ENCODE measurements at regions not wholly inside any gene's neighbourhood (a gene's known extent, or its start where the extent isn't known, plus 50 kb on each side); places are given as distances from the start of the nearest gene placed in this dataset.

DNA sequence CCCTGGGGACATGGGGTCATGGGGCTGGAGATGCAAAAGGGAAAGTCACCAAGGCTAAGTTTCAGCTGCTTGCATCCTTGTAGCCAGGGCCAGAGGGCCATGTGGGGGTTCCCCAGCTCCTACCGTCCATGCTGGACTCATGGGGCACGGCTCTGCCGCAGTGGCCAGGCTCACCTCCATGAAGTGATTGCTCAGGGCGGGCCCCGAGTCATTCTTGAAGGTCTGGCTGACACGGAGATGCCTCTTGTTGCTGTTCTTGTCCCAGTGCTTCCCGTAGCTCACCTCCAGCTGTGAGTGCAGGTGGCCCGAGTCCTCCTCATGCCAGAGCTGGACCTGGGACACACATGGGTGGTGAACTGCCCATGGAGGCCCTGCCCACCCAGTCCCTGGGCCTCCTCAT, 114.5 kb downstream of the RMI2 start:
- DNase-seq (ENCODE audit: low read depth in 1 of 2, low spot score in 1 of 2), result no peak
- no peak for TF ChIP-seq JUND (IDR thresholded peaks at IDR 0.05; ENCODE audit: low read depth)
- in situ Hi-C loops (cut with HindIII; ENCODE audit: low pct_unique_long_range_greater_than_20kb, low sequenced_read_pairs), result no loop called here

DNA sequence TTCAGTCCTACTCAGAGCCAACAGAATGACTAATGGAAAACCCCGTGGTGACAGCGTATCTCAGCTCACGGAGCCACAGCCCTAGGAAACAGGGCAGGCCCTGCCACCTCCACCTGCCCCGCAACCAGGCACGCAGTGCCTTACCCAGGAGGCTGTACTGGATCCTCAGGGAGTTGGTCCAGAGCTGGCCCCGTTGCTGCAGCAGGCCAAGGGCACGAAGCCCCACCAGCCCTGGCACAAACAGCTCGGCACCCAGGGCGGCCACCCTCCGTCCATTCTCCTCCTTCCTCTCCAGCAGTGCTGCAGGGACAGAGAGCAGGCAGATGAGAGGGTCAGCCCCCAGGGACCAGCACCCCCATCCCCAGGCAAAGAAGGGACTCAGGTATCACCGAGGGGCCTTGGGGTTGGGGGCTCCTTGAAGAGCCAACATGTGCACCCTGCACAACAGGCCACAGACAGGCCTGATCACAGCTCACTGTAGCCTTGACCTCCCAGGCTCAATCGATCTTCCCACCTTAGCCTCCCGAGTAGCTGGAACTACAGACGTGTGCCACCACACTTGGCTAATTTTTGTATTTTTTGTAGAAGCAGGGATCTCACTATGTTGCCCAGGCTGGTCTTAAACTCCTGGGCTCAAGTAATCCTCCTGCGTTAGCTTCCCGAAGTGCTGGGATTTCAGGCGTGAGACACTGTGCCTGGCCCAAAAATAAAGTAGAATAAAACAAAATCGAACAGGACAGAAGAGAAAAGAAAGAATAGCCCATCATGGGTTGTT, 115.7 kb downstream of the RMI2 start:
- no peak for TF ChIP-seq JUND (IDR thresholded peaks at IDR 0.05; ENCODE audit: low read depth)
- in situ Hi-C loops (cut with HindIII; ENCODE audit: low pct_unique_long_range_greater_than_20kb, low sequenced_read_pairs), result no loop called here
- DNase-seq (ENCODE audit: low read depth in 1 of 2, low spot score in 1 of 2), result no peak

DNA sequence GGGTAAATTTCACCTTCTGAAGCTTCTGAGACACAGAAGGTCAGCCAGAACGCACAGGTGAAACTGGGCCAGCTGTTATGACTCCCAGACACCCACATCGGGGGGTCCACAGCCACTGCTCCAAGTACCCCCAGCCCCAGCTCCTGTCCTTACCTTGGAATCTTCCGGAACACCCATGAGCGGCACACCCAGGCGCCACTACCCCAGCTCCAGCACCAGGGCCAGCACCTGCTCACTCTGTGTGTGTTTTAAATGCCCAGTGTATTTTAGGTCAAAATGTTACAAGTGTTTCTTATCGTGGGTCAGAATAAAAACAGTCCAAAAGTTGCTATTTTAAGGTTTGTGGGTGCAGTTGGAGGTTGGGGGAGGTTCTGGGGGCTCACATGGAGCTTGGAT, 116.3 kb downstream of the RMI2 start:
- DNase-seq (ENCODE audit: low read depth in 1 of 2, low spot score in 1 of 2), result no peak
- TF ChIP-seq JUND (IDR thresholded peaks at IDR 0.05; ENCODE audit: low read depth), result no peak
- in situ Hi-C loops (cut with HindIII; ENCODE audit: low pct_unique_long_range_greater_than_20kb, low sequenced_read_pairs), result no loop called here

DNA sequence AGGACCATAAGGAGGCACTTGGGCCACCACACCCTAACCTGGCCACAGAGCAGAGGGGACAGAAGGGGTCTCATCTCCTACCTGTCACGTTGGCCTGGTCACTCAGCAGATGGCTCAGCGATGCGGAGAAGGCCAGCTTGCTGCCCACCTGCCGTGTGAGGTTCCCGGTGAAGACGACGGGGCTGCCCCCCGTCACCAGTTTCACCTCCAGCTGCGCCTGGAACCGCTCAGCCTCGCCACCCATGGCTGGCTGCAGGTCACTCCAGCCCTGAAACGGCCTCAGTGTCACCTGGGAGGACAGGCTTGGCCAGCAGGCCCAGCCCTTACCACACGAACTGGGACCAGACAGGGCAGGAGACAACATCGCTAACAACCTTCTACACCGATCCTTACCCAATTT, 116.8 kb downstream of the RMI2 start:
- in situ Hi-C loops (cut with HindIII; ENCODE audit: low pct_unique_long_range_greater_than_20kb, low sequenced_read_pairs), result no loop called here
- TF ChIP-seq JUND (IDR thresholded peaks at IDR 0.05; ENCODE audit: low read depth), result no peak
- no peak for DNase-seq (ENCODE audit: low read depth in 1 of 2, low spot score in 1 of 2)

DNA sequence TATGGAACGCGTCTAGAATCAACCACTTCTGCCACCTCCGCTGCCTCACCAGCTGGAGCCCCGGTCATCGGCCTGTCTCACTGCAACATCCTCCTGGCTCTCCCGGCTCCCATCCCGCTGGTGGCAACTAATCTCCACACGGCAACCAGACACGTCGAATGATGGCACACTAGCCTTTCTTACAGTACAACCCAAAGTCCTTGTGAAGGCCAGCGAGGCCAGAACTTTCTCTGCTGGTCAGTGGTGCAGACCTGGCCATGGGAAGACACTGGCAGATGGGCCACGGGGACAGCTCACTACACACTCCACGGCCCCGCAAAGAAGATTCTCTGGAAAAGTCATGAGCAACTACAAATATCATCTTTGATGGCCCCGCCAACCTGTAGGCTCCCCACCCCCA, 117.6 kb downstream of the RMI2 start:
- TF ChIP-seq JUND (IDR thresholded peaks at IDR 0.05; ENCODE audit: low read depth), result no peak
- DNase-seq (ENCODE audit: low read depth in 1 of 2, low spot score in 1 of 2), result no peak
- in situ Hi-C loops (cut with HindIII; ENCODE audit: low pct_unique_long_range_greater_than_20kb, low sequenced_read_pairs), result no loop called here

DNA sequence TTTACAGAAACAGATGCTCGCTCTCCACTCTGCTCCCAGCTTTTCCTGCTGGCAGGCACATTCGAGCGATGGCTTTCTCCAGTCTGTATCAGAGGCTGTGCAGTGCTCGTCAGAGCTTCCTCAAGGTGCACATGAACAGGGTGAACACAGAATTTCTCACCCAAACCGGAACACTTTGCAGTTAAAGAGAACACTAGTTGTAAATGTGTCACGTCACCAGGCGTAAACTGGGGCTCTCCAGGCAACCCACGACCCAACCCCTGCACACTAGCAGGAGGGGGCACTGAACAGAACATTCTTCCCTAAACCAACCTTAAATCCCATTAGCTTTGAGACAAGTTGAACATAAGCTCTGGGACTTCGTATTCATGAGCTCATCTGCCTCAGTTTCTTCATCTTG, 119.0 kb downstream of the RMI2 start:
- DNase-seq (ENCODE audit: low read depth in 1 of 2, low spot score in 1 of 2), result no peak
- in situ Hi-C loops (cut with HindIII; ENCODE audit: low pct_unique_long_range_greater_than_20kb, low sequenced_read_pairs), result no loop called here
- TF ChIP-seq JUND (IDR thresholded peaks at IDR 0.05; ENCODE audit: low read depth), result no peak

DNA sequence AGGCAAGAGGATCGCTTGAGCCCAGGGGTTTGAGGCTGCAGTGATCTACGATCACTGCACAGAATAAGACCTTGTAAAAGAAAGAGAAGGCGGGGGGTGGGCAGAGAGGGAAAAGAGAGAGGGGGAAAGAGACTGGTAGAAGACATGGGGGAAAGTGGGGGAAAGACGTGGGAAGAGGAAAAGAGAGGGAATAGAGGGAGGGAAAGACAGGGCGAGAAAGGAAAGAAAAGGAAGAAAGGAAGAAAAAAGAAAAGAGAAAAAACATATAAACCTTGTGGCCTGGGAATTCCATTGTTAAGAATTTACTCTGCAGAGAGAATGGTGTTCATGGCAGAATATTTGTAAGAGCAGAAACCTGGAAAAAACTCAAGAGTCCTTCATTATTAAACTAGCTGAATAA, 120.4 kb downstream of the RMI2 start:
- no peak for TF ChIP-seq JUND (IDR thresholded peaks at IDR 0.05; ENCODE audit: low read depth)
- no peak for DNase-seq (ENCODE audit: low read depth in 1 of 2, low spot score in 1 of 2)
- in situ Hi-C loops (cut with HindIII; ENCODE audit: low pct_unique_long_range_greater_than_20kb, low sequenced_read_pairs), result no loop called here

DNA sequence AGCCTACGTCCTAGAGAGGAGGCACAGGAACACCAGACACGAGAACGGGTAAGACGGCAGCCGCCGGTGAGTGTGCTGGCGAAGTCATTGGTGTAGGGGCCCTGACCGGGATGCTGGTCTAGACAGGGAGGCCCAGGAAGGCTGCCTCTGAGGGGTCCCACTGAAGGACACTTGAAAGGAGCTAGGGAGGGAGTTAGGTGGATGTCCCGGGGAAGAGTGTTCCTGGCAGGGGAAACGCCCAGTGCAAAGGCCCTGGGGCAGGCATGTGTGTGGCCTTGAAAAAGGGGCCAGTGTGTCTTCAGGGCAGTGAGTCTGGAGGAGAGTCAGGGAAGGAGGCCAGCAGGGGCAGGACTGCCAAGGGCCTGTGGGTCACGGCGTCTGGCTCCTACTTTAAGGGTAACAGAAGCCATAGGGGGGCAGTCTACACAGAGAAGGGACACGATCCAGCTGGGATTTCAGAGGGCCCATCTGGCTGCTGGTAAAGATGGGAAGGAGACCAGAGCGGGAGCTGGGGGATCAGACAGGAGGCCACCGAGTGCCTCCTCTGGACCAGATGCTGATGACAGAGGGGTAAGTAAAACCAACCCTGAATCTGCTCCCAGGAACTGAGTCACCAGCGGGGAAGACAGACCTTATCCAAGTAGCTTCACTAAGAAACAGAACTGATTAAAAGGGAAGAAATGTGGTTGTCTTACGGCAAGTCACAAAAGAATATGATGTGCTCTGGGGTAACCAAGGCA, 115.9 kb downstream of the LITAF start:
- no peak for DNase-seq (ENCODE audit: low read depth in 1 of 2, low spot score in 1 of 2)
- in situ Hi-C loops (cut with HindIII; ENCODE audit: low pct_unique_long_range_greater_than_20kb, low sequenced_read_pairs), result no loop called here
- TF ChIP-seq JUND (IDR thresholded peaks at IDR 0.05; ENCODE audit: low read depth), result no peak

DNA sequence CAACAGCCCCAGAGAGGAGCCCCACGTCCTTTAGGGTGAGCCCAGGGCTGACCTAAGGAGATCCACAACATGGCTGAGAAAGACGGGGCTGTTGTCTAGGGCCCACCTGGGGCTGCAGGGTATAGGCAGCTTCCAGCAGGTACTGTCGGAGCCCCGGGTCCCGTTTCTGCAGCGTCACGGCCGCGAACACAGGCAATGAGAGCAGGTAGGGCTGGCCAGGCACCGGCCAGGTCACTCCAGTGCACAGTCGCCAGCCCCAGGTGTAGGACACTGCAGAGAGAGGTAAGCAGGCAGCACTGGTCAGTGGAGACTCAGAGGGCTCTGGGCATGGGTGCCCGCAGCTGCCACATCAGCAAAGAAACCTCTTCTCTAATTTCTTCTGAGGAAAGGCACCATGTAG, 115.2 kb downstream of the LITAF start:
- in situ Hi-C loops (cut with HindIII; ENCODE audit: low pct_unique_long_range_greater_than_20kb, low sequenced_read_pairs), result no loop called here
- no peak for DNase-seq (ENCODE audit: low read depth in 1 of 2, low spot score in 1 of 2)
- no peak for TF ChIP-seq JUND (IDR thresholded peaks at IDR 0.05; ENCODE audit: low read depth)

DNA sequence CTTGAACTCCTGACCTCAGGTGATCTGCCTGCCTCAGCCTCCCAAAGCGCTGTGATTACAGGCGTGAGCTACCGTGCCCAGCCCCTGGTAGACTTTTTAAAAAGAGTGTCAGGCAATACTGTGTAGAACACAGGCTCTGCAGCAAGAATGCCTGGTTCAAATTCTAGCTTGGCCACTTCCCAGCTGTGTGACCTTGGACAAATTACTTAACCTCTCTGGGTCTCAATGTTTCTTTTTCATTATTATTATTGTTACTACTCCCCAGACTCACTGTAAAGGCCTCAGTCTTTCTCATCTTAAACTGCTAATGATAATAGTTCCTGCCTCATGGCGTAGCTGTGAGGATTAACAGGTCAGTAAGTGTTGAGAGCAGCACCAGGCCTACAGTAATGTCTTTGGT, 114.3 kb downstream of the LITAF start:
- in situ Hi-C loops (cut with HindIII; ENCODE audit: low pct_unique_long_range_greater_than_20kb, low sequenced_read_pairs), result no loop called here
- TF ChIP-seq JUND (IDR thresholded peaks at IDR 0.05; ENCODE audit: low read depth), result no peak
- no peak for DNase-seq (ENCODE audit: low read depth in 1 of 2, low spot score in 1 of 2)

DNA sequence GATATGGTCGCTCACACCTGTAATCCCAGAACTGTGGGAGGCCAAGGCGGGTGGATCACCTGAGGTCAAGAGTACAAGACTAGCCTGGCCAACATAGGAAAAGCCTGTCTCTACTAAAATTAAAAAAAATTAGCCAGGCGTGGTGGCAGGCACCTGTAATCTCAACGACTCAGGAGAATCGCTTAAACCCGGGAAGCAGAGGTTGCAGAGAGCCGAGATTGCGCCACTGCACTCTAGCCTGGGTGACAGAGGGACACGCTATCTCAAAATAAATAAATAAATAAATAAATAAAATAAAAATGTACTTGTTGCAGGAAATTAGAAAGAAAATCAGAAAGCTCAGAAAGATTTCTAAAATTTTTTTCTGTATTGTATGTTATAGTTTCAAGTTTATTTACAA, 113.9 kb downstream of the LITAF start:
- TF ChIP-seq JUND (IDR thresholded peaks at IDR 0.05; ENCODE audit: low read depth), result no peak
- in situ Hi-C loops (cut with HindIII; ENCODE audit: low pct_unique_long_range_greater_than_20kb, low sequenced_read_pairs), result no loop called here

DNA sequence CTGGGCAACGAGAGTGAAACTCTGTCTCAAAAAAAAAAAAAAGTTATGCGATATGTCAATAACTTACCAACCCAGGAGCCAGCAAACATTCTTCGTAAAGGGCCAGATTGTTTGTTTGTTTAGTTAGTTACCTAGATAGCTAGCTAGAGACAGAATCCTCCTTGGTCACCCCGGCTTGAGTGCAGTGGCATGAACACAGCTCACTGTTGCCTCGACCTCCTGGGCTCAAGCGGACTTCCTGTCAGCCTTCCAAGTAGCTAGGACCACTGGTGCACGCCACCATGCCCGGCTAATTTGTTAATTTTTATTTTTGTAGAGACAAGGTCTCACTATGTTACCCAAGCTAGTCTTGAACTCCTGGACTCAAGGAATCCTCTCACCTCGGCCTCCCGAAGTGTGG, 113.0 kb downstream of the LITAF start:
- in situ Hi-C loops (cut with HindIII; ENCODE audit: low pct_unique_long_range_greater_than_20kb, low sequenced_read_pairs), result no loop called here
- no peak for DNase-seq (ENCODE audit: low read depth in 1 of 2, low spot score in 1 of 2)
- no peak for TF ChIP-seq JUND (IDR thresholded peaks at IDR 0.05; ENCODE audit: low read depth)

More for the DNA sequence above, 113.9 kb downstream of the LITAF start:
- no peak for DNase-seq (ENCODE audit: low read depth in 1 of 2, low spot score in 1 of 2)

DNA sequence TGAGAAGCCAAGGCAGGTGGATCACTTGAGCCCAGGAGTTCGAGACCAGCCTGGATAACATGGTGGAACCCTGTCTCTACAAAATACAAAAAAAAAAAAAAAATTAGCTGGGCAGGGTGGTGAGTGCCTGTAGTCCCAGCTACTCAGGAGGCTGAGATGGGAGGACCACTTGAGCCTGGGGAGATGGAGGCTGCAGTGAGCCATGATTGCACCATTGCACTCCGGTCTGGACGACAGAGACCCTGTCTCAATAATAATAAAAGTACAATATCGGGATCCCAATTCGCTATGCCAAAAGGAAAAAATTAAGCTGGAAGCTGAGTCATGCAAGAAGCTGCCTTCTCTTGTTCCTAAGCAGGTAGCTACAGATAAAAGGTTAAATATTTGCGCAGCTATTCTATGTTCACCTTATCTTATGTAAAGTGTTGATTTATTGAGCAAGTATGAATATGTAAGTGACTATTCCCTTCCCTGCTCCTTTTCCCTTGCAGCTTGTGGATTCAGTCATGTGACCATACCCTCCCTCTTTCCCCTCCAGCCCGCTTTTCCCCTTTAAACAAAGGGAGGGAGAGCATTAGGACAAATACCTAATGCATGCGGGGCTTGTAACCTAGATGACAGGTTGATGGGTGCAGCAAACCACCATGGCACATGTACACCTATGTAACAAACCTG, 112.0 kb downstream of the LITAF start:
- no peak for TF ChIP-seq JUND (IDR thresholded peaks at IDR 0.05; ENCODE audit: low read depth)
- in situ Hi-C loops (cut with HindIII; ENCODE audit: low pct_unique_long_range_greater_than_20kb, low sequenced_read_pairs), result no loop called here
- no peak for DNase-seq (ENCODE audit: low read depth in 1 of 2, low spot score in 1 of 2)
